GM21576 (cell line): ENCODE measurements at regions not wholly inside any gene's neighbourhood (a gene's known extent, or its start where the extent isn't known, plus 50 kb on each side); places are given as distances from the start of the nearest gene placed in this dataset.
"Not testable (repeated sequence)": the region's sequence is repeated elsewhere in the genome, so short reads cannot be mapped to it uniquely, and the experiment has no call there.

Source experiments
- ATAC-seq: cut with Tn5 transposase; IDR thresholded peaks from one replicate; pipeline ENCODE4 v1.9.1; 2021; ENCODE audit warnings: mild to moderate bottlenecking, moderate library complexity; ENCODE audit not compliant: unreplicated experiment

DNA sequence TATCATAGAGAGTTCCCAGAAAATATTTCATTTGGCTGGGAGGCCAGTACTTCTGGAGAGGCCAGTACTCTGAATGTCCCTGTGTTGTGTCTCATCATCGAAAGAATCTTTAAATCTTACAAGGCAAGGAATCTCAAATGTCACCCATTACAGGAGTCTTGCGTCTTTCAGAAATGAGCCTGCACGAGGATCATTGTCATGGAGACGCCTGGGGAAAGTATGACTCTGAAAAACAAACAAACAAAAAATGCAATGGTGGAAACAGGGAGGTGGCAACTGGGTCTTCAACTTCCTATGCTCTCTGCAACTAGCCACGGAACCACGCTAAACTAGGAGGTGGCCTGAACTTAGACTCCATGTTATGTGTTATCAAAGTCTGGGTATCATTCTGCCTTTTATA, 804.6 kb downstream of the EPHA3 start:
- ATAC-seq: no peak

DNA sequence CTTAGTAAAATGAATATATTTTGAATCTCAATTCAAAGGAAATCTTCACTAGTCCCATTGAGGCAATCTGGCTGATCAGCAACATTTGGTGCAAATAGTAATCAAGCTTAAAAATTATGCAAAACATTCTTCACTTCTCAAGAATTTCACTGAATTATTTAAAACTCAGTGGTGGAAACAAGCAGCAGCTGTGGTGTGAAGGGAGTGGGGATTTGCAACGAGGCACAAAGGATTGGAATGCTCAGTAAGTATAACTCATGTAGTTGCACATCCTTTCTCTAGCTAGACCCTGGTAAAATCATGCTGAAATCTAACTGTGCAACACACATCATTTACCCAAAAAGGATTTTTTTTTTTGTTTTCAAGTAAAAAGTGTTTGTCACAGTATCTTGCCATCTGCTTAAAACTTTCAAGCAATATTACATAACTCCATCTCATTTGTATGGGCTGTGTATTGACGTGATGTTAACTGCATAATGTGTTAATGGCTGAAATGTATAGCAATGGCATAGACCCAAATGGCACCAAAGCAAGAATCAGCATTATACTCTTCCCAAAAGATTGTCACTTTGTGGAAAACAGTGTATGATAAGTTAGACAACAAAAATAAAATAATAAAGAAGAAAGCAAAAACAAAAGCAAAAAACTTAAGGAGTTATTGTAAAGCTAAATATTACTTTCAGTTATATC, 816.6 kb downstream of the EPHA3 start:
- no peak for ATAC-seq

DNA sequence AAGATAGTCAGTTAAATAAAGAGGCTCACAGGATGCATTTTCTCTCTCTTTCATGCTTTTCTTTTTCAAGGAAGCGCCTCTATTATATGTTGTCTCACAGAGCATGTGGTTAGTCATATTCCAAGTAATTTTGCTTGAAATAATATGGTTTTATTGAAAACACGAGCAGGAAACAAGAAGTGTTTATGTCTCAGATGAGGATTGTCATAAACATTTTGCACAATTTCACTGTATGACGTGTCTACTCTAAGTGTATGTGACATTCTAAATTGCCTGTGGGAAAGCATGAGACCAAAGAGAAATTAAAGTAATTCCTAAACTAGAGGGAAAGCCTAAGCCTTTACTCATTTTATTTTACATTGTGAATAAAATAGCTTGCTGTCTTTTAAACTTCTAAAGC, 818.6 kb downstream of the EPHA3 start:
- no peak for ATAC-seq

DNA sequence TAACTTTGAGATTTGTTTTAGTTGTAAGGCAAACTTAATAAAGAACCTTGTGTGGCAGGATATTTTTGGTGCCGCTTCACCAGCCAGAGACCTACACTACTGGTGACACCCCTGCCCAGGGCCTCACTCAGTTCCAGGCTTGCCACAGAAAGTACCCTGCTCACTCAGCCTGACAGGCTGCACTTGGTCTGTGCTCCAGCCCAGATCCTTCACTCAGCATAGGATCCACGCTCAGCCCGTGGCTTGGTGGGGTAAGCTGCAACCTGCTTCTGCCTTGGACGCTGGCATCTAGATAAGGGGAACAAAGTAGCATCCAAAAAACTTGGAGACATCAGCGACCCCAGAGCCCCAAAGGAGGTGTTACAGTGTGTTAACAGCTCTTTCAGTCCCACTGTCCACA, 825.5 kb downstream of the EPHA3 start:
- ATAC-seq: no peak

DNA sequence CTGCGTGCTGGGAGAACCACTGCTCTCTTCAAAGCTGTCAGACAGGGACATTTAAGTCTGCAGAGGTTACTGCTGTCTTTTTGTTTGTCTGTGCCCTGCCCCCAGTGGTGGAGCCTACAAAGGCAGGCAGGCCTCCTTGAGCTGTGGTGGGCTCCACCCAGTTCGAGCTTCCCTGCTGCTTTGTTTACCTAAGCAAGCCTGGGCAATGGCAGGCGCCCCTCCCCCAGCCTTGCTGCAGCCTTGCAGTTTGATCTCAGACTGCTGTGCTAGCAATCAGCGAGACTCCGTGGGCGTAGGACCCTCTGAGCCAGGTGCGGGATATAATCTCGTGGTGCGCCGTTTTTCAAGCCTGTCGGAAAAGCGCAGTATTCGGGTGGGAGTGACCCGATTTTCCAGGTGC, 837.0 kb downstream of the EPHA3 start:
- not testable (repeated sequence) for ATAC-seq

DNA sequence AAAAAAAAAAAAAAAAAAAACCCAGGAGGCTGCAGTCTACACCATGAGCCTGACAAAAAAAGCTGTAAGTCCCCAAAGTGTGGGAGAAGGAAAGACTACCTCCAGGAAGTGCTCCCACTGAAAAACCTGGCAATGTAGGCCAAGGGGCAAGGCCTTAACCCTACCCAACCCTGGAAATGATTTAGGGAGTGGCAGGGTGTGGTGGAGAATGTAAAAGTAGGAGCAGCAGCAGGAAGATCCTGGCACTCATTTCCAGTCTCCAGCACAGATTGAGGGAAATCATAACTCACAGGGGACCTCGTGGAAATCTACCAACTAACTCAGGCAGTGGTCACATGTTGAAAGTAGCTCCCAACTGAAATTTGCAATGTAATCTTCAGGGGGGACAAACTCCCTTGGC, 839.5 kb downstream of the EPHA3 start:
- no peak for ATAC-seq

DNA sequence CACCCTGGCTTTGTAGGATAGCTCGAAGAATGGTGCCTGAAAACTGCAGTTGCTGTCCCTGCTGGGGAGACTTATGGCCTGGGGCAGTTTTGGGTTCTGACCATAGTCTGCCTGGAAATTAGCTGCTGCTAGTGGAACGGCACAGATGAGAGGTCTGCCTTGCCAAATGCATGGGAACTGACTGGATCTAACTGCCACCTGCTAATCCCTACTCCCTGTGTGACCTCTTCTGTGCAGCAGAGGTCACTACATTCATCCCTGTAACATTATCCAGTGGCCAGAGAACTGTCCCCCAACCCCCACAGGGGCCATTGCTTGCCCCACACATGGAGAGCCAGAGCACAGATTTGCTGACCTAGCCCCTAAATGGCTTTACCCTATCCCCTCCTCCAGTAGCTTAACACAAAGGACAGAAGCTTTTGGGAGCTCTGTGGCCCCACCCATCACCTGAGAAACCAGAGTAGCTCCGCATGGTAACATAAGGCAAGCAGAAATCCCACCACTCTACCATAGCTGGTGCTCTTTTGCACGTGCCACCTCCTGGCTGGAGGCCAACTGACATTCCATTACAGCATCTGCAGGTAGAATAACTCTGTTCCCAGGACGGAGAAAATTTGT, 840.0 kb downstream of the EPHA3 start:
- no peak for ATAC-seq

DNA sequence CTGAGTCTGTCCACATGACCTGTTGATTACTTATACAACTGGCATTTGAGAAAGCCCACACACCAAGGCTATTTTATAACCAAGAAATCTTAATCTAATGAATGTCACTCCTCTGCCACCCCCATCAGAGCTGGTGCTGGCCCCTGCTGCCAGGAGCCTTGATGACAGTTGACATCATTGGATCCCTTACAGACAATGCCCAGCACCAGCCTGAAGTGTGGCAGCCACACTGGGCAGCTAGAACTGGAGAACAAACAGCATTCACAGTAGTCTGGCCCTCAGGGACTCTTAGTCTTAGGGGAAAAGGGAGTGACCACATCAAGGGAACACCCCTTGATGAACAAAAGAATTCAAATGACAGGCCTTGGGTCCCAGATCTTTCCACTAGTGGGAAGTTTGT, 840.6 kb downstream of the EPHA3 start:
- no peak for ATAC-seq

DNA sequence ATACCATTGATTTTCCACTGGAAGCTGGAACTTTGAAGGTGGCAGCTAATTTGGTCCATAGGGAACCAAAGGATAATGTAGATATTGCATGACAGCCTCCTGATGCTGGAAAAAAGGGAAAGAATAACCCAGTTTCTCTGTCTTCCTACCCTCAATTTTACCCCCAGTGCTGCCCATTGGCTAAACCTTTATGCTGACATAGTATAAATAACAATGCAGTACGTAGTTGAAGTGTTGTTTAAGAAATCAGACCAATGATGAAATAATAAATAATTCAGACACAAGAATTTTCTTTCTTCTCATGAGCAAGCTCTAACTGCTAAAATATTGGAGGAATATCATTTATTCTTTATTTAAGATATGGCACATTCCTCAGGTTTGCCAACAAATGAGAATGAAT, 843.4 kb downstream of the EPHA3 start:
- no peak for ATAC-seq

DNA sequence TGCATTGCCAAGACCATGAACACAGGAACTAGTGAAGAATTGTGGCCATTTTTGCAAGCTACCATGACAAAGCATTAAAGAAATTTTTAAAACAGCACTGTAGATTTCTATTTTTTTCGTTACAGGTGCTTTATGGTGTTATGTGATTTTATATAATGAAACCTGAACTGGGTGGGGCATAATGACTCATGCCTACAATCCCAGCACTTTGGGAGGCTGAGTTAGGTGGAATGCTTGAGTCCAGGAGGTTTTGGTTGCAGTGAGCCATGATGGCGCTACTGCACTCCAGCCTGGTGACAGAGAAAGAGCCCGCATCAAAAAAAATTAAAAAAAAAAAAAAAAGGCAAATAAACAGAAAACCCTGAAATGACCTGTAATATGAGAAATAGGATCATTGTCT, 846.7 kb downstream of the EPHA3 start:
- no peak for ATAC-seq

DNA sequence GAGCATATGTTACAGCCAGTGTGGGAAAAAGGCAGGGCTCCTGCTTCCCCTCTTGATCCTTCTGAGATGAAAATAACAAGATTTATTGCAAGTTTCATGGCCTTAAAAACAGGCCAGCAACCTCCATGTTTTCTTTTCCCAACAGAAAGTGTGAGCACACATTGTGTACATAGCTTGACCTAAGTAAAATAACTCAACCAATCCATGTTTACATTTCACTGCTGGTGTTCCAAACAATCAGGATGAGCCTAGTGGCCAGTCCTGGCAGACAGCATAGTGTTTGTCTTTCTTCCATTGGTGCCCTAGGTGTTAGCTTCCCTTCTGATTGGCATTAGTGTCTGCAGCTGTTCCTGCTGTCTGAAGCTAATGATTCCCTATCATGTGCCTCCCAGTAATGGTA, 847.7 kb downstream of the EPHA3 start:
- ATAC-seq: no peak

DNA sequence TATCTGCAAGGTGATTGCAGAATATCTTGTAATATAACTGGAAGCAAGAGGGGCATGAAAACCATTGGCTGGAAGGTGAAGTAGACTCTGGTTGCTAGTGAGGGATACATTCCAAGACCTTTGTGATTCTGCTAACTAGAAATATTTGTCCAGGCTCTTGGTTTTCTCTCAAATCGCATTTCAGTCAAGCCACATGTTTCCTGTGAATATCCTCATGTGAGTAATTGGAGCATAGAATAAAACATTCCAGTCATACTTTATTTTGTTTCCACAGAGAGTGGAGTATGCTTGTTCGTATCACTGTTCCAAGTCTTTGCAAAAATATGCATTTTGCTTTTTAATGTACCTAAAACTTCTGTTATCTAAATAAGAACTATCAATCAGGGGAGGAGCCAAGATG, 850.0 kb downstream of the EPHA3 start:
- ATAC-seq: no peak

DNA sequence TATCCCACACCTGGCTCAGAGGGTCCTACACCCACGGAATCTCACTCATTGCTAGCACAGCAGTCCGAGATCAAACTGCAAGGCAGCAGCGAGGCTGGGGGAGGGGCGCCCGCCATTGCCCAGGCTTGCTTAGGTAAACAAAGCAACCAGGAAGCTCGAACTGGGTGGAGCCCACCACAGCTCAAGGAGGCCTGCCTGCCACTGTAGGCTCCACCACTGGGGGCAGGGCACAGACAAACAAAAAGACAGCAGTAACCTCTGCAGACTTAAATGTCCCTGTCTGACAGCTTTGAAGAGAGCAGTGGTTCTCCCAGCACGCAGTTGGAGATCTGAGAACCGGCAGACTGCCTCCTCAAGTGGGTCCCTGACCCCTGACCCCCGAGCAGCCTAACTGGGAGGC, 850.7 kb downstream of the EPHA3 start:
- ATAC-seq: not testable (repeated sequence)

DNA sequence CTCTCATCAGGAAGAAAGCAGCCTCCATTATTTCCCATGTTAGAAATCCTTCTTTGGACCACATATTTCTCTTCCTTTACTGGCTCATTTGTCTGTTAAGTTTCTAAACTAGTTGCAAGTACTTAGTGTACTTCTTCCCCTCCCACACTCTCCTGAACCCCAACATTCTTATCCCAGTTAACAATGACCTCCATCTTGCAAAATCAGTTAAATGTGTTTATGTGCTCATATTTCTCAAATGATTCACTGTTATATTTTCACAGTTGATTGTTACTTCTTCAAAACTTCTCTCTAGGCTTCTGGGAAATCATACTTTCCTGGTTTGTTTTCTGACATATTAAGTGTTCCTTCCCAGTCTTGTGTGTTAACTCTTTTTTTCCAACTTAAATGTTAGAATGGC, 856.9 kb downstream of the EPHA3 start:
- no peak for ATAC-seq

DNA sequence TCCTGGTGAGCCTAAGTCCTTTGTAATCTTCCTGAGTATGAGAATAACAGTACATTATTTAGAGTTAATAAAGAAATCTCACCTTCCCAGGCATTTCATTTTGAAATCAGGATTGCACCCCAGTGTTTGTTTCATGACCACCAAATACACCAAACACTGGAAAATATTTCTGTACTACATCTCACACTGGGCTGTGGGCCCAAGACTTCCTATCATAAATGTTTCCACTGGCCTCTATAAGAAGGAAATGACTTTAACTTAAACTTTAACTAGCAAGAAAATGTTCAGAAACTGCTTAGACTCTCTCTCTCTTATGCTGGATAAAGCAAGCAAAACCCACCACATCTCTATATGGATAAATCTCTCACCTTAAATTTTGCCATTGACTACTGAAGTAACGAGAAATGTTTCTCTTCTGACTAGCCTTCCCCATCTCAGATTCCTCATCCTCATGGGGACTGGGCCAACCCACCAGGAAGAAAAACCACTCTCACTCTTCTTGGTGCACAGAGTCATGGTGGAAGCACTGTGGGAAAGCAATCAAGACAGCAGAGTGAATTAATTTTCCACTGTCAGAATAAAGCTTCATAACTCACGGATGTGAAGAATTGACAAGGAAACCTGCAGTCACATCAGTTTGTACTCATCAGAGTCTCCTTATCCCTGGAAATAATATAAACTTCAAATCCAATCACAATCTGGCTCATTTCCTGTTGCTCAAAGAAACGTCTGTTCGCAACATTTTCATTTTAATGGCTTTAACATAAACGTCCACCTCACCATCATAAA, 859.6 kb downstream of the EPHA3 start:
- ATAC-seq: no peak

DNA sequence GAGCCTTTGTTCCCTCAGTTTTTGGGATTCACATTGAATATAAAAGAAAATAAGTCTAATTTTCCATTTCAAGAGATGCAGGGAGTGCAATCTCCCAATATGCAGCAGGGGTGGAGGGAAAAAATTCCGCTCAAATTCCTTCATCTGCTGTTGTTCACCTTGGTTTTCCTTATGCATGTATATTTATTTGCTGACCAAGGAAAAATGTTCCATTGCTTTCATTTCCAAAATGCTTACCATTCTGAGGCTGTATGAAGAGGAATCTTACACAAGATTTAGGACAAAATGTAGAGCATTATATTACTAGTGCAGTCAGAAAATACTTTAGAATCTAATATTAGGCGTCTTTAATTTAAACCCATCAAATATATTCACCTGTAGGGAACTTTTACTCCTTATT, 863.9 kb downstream of the EPHA3 start:
- no peak for ATAC-seq

DNA sequence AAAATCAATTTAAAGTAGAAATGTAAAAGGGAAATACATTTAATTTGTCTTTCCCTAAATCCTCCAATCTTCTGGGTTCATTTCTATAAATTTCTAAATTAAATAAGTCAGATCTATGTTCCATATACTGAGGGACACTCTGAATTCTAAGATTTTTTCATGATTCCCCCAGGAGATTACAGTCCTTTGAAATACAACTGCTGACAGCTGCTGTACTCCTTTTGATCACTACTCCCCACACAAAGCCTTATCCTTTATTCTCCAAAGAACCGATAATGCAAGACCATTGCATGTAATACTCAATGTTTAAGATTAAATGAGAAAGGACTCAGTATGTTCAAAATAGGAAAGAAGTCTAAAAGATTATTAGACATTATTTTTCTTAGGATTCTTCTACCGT, 865.7 kb downstream of the EPHA3 start:
- ATAC-seq: no peak

DNA sequence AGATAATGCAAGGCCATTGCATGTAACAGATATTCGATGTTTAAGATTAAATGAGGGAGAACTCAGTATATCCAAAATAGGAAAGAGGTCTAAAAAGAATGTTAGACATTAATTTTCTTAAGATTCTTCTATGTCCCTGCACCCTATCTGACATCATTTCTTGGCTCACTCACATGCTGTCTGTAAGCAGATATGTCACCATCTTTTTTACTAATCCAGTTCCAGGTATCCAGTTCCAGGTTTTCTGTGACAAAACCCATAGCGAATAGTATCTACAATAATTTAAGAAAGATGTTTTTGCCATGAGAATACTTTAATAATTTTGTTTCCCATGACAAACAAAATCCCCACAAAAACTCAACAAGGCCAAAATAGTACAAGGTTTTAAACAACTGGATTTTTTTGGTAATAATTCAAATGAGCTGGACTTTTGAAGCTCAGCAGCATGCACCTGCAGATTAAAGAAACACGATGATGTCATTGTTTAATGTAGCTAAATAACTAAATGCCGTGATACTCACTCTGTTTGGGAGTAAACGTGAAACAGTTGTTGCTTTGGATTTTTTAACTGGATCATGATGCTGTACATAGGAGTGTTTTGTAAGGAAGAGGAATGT, 867.6 kb downstream of the EPHA3 start:
- ATAC-seq: no peak

DNA sequence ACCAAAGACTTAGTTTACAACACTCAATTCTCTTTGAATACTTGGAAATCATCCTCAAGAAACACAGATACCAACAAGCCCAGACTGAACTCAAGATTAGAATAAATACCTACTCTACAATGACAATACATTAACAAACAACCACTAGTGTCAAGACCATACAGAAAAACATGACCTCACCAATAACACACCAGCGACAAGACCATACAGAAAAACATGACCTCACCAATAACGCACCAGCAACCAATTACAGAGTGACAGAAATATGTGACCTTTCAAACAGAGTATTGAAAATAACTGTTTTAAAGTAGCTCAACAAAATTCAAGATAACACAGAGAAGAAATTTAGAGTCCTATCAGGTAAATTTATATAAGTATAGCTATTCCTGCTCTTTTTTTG, 876.0 kb downstream of the EPHA3 start:
- no peak for ATAC-seq

DNA sequence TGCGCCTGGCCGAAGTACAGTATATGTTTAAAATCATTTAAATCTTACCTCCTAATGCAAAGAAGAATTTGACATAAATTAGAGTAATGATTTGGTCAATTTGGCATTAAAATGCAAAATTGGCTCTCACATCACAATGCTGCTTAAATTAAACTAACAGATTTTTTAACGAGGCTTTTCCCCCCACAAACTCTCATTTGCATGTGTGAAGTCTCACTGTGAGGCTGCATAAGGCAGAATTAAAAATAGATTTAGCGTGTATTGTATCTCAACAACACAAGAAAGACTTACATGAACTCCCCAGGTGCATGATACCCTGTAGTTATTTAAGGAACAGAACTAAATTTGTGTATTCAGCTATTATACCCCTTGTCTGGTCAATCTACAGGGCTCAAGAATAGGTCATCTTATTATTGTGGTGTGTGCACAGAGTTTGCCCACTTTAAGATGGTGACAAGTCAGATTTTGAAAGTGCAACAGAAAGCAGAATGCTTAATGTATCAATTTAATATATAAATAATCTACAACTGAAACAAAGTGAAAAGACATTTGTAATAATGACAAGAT, 897.9 kb downstream of the EPHA3 start:
- ATAC-seq: no peak

DNA sequence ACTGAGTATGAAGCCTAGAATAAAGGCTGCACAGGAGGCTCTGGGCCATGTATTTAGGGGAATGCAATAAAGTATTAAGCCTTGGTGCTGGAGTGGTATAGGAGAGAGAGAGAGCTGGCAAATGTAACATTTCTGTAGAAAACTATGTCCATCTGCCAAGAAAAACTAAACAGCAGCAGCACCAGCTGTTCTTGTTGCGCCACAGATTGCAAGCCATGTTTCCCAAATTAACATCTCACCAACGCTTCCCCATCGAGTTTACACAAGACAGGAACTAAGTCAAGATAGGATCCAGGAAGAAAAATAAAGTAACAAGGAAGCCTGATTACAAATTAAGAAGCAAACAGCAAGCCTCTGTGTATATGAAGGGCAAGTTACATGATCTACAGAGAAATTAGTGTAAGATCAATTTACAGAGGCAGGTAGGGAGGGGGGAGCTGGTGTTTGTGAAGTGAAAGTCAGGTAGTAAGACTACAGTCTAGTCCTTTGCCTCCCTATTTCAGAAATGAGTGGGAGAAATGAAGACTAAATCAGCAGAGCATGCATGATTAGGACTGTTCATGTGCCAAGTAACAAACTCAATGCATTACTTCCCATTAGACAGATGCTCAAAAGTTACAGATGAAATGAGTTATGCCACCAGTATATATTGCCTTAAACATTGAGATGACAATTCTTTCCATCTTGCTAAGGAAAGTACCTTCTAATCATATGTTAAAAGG, 900.5 kb downstream of the EPHA3 start:
- ATAC-seq: no peak
